HG03520 (cell line): ENCODE measurements at regions not wholly inside any gene's neighbourhood (a gene's known extent, or its start where the extent isn't known, plus 50 kb on each side); places are given as distances from the start of the nearest gene placed in this dataset.

Experiments used
- ATAC-seq: cut with Tn5 transposase; IDR thresholded peaks from one replicate; pipeline ENCODE4 v1.9.1; 2021; ENCODE audit warnings: mild to moderate bottlenecking, moderate library complexity; ENCODE audit not compliant: unreplicated experiment

DNA sequence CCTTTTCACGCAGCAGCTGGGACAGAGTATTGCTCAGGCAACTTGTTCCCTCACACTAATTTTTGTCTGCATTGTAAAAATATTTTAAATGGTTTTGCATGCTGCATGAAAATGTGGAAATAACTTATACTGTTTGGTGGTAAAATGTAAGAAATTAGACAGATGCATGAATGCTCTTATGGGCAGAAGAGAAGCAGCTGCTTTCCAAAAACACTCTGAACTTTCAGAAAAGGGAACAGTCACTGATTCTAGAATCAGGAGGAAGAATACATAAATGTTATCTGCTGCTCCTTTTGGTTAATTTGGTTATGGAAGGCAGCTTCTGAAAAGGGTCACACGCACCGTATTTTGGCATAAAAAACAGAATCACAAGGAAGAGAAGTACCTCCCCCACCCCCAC lies 87.0 kb upstream of the RUNX1 start:
- ATAC-seq = no peak

DNA sequence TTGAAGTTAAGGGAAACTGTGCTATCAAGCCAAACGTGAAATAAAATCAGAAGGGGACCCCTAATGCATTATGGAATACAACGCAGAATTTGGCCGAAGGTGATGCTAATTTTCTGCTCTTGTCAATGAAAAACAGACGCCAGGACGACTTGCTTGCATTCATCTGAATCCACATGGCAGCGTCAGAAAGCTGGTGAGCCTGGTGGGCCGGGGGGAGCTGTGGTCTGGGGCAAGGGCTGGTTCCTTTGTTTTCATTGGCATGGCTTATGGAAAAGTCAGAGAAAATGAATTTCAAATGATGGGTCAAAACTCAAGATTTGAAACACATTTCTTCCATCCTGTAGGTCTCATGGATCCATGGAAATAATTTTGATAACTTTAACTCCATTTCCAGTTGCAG lies 86.4 kb upstream of the RUNX1 start:
- ATAC-seq = no peak

DNA sequence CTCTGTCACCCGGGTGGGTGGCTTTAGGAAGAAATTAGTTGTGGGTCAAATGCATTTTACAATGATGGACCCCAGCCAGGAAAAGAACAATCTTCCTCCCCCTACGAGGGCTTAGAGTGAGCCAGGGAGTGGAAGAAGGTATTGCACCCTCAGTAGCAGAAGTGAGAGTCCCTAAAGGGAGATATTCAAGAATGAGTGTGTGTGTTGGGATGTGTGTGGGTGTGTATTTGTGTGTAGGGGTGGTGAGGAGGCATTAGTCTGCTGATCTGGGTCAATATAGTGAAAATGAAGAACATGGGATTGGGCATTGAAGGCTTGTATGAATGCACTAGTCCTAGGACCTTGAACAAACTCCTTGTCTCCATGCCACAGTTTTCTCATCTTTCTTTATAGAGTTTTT lies 85.2 kb upstream of the RUNX1 start:
- no peak for ATAC-seq

DNA sequence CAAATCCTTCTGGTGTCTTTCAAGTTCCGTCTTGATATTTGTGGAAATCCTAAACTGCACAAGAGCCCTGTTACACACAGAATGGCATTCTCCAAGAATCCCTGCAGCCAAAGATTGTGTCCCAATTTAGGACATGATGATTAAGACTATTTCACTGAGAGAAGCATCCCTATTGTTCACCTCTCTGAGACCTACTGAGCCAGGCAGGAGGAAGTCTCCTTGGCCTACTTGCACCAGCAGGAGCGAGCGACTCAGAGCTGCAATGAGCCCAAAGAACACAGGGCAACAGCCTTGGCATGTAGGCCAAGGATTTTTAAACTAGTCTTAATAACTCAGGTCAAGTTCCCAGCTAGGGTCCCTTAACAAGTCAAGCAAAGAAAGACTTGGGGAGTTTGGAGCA lies 79.4 kb upstream of the RUNX1 start:
- no peak for ATAC-seq

DNA sequence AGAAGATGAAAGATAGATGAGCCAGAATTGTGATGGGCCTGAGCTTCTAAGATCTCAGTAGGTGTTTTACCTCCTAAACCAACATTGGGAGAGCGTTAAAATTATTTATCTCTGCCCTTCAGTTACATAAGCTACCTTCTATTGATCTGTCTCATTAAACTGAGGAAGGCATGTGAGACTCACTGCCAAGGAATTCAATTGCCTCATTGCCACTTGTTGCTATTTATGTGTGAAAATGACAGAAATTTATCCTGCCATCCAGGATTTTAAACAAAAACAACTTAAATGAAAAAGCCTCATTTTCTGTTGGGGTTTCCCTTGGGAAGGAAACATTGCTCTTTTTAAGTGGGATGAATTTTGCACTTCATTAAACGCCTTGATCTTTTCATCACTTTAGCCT lies 78.7 kb upstream of the RUNX1 start:
- ATAC-seq = no peak

DNA sequence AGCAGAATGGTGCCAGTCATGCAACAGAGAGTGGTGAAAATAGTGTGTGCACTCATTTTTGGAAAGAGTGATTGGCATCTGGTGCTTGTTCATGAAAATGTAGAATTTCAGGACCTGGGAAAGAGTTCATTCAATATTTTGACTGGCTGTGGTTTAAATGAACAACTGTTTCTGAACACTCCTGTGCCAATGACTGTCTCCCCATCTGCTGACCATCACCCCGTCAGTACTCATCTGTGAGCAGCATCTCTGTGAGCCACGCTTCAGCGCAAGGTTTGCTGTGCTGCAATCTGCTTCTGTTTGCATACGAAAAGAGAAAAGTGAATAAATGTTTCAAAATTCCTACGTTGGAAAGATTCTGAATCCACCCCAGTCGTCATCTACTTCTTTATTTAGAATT lies 77.9 kb upstream of the RUNX1 start:
- no peak for ATAC-seq

DNA sequence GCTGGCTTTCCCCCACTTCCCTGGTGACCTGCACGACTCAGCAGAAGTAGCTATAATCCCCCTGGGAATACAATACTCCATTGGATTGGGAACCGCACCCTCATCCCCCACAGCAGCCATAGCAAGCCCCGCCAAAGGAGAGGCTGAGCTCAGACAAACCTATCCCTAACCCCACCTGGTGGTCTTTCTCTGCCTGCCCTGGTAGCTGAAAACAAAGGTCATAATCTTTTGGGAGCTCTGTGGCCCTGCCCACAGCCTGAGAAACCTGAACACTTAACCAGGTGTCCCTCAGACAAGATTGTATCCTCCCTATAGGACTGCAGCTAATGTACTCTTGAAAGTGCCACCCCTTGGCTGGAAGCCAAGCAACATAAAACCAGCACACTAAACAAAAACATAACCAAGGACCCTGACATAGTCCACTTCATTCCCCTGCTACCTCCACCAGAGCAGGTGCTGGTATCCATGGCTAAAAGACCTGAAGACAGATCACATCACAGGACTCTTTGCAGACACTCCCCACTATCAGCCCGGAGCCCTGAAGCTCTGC lies 71.6 kb upstream of the RUNX1 start:
- ATAC-seq = no peak

DNA sequence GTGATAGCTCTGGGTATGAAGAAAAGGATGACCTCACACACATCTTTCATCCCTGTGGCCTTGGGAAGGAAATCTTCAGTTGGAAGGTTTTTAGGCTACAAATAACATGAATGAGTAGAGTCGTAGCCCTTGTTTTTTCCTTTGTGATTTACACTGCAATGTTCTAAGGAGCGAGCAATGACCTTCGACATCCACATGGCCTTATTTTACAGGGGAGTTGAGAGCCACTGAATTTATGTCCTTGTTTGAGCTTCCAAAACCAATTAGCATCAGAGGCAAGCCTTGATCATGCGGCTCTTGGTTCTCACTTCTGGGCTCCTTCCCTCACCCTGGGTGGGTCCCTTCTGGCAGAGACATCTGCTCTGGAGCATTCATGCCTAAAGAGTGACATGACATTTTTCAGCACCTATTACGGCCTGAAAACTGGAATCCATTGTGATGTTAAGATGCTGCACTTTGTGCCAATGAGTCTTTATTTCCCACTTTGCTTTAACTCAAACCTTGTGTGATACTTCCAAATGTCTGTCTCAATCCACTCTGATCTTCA lies 70.5 kb upstream of the RUNX1 start:
- ATAC-seq = no peak

DNA sequence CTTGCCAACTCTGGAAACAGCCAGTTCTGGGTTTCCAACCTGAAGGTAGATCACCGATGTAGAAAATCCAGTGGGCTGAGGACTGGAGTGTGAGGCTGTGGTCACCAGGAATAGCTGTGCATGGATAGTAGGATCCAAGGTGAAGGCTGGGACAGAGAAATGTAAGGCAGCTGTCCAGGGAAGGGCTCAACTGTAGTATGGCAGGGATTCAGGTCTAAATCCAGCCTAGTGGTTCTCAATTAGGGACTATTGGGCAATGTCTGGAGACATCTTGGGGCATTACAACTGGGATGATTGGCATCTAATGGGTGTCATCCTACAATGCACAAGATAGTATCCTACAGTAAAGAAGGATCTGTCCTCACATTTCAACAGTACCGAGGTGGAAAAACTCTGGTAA lies 67.7 kb upstream of the RUNX1 start:
- no peak for ATAC-seq

DNA sequence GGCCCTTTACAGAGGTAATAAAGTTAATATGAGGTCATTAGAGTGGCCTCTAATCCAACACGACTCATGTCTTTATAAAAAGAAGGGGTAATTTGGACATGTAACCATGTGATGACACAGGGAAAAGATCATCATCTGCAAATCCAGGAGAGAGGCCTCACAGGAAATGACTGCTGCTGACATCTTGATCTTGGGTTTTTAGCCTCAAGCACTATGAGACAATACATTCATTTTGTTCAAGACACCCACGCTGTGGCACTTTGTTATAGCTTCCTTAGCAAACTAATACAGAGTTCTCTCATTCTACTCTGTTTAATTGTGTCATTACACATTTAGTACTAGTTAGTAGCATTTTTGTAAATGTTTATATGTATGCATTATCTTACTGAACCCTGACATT lies 64.0 kb upstream of the RUNX1 start:
- ATAC-seq = no peak

DNA sequence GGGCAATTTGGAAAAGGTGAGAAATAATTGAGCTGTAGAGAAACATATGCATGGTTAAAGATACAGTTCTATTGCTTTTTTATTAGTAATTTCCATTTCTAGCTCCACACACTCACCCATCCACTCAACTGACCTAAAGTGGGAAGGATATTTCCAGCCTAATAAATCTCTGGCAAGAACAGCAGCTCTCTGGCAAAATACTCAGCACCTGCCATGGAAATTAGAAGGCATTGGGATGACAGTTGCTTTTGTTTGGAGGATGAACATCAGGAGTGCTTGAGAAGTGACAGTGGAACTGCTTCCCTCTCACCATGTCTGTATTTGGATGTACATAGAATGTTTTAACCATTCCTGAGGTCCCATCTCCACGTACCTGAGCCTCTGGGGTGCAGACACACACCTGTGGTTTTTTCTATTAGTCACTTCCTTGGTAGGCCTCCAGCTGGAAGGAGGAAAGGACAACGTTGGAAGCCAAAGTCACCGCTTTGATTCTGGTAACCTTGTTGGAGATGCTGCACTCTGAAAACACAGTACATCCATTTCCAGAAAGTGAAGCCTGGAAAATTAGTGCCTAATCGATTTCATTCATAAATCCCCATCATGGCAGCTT lies 62.3 kb upstream of the RUNX1 start:
- no peak for ATAC-seq

DNA sequence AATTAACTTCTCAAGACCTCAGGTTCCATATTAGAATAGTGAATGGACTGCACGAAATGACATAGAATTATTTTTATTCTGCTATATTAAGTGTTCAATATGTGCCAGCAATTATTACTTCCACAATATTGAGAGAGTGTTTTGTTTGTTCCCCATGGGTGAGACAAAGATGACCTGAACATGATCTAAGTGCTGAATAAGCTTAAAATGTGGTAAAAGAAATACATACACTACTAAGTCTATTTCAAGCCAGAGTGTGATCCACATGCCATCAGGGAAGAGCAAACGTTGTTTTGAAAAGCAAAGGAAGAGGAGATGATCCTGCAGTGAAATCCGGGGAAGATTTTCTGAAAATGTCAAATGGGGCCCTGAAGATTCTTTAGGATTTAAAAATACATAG lies 59.8 kb upstream of the RUNX1 start:
- ATAC-seq = no peak

DNA sequence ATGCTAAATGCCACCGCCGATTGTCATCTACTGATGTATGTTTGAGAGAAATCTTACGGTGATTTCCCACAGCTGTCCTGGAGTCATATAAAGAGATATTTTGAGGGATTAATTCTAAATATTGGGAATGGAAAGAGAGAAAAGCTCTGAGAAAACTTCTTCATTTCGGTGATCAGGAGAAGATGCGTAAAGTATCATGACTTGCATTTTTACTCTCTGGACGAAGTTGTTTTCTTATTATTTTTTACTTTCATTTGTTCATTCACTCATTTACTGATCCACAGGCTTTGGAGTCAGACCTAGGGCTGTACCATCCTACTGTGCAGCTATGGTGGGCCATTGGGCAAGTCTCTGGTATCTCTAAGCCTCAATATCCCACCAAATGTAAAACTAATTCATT lies 58.4 kb upstream of the RUNX1 start:
- no peak for ATAC-seq

DNA sequence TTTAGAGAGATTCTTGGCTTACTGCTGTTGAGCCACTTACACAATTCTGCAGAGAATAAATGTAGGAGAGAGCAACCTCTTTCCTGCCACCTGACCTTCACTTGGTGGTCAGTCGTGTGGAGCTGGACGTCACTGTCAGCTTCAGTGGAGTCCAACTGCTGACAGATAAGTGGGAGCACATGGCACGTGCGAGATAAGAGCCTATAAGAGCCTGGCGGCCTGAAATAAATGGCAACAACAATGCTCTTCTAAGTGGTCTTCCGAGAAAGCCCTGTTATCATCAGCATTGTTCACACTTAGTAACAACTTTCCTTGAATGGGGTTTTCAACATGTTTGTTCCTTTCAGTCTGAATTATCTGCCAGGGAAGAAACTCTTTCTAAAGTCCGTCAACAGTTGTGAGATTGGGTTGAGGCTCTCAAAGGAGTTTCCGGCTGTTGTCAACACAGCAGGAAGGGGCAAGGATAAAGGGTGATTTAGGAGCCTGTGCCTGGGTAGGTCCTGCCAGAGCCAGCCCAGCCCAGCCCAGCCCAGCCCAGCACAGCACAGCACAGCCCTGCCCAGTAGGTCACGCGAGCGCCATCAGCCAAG lies 57.2 kb upstream of the RUNX1 start:
- ATAC-seq = no peak

DNA sequence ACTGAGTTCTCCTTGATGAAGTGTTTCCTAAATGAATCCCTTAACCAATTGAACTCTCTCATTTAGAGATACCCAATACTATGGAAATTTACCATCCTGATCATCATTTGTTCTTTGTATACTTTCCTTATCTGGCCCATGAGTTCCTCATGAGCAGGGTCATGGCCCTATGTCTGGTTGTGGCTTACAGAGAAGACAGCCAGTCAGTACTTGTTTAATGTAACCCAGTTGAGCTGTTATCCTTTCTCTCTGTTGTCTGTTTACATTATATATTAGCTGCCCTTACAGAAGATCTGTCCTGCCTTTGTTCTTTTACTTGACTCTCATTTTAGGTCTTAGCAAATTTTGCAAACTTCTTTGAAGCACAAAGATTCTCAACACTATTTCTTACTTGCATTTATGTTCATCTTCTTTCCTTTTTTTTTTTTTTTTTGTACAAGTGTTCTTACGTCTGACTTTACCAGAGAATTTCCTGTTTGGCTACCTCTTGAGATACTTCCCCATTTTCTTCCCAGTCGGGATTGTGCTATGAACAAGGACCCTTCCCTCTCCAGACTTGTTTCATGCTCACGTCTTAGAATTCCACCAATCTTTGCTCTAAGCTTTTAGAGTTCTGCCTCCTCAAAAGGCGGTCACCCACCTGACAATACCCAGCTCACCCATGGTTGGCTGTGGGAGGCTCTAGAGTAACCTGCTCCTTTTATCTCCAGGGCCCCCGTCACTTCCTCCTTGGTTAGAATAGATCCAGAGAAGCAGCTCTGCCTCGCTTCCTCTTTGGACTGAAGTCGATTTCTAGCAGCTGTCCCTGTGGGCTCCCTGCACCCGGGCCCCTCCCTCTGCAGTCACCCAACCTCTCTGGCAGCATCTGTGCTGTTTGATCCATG lies 53.6 kb upstream of the RUNX1 start:
- no peak for ATAC-seq

DNA sequence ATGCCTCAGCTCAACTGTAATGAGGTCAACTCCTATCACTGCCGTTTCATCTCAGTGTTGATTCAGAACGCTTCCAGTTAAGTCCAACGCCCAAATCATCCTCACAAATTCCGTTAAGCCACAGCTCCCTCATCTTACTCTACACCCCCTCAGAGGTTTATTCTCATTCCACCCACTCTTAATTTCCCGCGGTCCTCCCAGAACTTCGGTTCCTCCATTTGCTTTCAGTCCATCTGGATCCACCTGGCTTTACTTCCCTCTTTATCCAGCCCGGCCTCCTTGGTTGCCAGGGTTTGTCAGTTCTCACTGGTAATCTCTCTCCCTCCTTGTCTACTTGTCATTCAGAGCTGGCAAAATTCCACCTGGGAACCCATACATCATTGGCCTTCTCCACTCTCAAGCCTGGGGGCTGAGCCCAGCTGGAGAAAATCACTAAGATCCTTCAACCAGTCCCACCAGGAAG lies 51.3 kb upstream of the RUNX1 start:
- ATAC-seq = no peak

DNA sequence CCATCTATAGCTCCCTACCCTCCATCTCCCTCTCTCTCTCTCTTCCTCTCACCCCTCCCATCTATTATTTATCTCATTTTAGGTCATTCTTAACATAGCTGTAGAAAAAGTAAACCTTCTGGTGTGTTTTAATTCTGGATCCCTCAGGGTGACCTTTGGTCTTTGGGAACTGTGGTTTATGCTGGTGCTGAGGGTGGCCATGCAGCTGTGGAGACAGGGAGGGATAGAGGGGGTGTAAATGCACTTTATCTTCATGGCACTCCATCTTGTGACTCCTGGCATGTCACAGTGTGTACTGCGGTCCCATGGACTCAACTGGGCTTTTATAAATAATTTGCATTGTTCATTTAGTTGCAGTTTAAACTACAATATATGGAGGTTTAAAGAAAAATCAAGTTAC lies 50.2 kb upstream of the RUNX1 start:
- ATAC-seq = no peak
